ENCODE measurements at regions not wholly inside any gene's neighbourhood (a gene's known extent, or its start where the extent isn't known, plus 50 kb on each side); places are given as distances from the start of the nearest gene placed in this dataset.
"Not testable (repeated sequence)": the region's sequence is repeated elsewhere in the genome, so short reads cannot be mapped to it uniquely, and the experiment has no call there.

- Histone ChIP-seq H3K4me1 (ENCODE audit: insufficient read depth, low read length) (no peaks in the 10 kb centered on the region), H3K9ac (ENCODE audit: low read depth, low read length) (no peak overlapping the region), H3K36me3 (ENCODE audit: insufficient read depth, low read length) (no peaks in the 10 kb centered on the region), H3K9me3 (ENCODE audit: control insufficient read depth, insufficient read depth, low read length) (no peaks in the 10 kb centered on the region)
Measured at GRCh38 chr1:213491468-213491867, 440.4 kb downstream of the RPS6KC1 start.

- no peaks in the 10 kb centered on the region for H3K36me3 ChIP-seq (ENCODE audit: insufficient read depth, low read length)
- no peak overlapping the region for H3K9ac ChIP-seq (ENCODE audit: low read depth, low read length)
- no peaks in the 10 kb centered on the region for H3K4me1 ChIP-seq (ENCODE audit: insufficient read depth, low read length)
- H3K9me3 ChIP-seq (ENCODE audit: control insufficient read depth, insufficient read depth, low read length): no peaks in the 10 kb centered on the region
Measured at GRCh38 chr1:213492161-213493041, 441.4 kb downstream of the RPS6KC1 start.

DNA sequence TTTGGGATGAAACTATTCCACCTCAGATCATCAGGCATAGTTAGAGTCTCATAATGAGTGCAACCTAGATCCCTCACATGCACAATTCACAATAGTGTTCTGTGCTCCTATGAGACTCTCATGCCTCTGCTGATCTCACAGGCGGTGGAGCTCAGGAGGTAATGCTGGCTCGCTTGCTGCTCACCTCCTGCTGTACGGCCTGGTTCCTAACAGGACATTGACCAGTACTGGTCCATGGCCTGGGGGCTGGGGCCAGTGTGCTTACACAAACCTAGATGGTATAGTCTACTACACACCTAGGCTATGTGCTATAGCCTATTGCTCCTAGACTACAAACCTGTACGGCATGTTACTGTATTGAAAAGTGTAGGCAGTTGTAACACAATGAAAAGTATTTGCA lies 448.4 kb downstream of the RPS6KC1 start:
- Histone ChIP-seq H3K4me1 (ENCODE audit: insufficient read depth, low read length) (no peaks in the 10 kb centered on the region), H3K9me3 (ENCODE audit: control insufficient read depth, insufficient read depth, low read length) (0 out of 2 replicates have a peak, but pooled peaks cover 3% of the 10 kb centered on the region), H3K36me3 (ENCODE audit: insufficient read depth, low read length) (no peaks in the 10 kb centered on the region), H3K9ac (ENCODE audit: low read depth, low read length) (no peak overlapping the region)

DNA sequence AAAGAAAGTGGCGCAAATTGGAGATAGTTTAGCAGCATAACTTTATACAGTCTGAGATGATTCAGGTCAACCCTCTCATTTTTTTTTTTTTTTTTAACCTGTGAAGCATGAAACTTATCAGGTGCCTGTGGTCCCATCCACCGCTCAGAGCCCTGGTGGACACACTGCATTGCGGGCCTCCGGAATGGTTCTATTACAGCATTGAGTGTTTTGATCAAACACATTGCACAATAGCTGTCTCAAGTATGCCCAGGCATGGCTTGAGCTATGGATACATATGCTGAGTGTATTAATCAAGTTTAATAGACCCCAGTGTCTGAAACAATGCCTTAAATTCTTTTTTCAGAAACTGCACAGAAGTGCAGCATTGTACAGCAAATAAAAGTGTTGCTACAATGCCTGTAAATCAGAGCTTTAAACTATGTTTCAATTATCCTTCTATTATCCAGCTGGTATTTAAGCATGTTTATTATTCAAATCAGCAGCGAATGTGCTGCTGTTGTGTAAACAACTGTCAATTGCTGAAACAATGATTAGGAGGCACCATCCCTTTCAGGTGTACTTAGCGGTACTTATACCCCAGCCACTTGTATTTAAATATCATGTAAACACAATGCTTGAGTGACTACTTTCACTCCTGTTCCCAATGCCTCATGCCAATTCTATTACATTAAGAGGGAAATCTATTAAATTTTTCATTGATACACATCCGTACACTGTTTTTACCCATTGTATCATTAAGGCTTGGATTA lies 456.6 kb downstream of the RPS6KC1 start:
- peaks cover 12% of the 10 kb centered on the region; the same call in 1 of the 2 replicates for H3K4me1 ChIP-seq (ENCODE audit: insufficient read depth, low read length)
- H3K36me3 ChIP-seq (ENCODE audit: insufficient read depth, low read length): no peaks in the 10 kb centered on the region
- 0 out of 2 replicates have a peak, but pooled peaks cover 3% of the 10 kb centered on the region for H3K9me3 ChIP-seq (ENCODE audit: control insufficient read depth, insufficient read depth, low read length)
- no peak overlapping the region for H3K9ac ChIP-seq (ENCODE audit: low read depth, low read length)

DNA sequence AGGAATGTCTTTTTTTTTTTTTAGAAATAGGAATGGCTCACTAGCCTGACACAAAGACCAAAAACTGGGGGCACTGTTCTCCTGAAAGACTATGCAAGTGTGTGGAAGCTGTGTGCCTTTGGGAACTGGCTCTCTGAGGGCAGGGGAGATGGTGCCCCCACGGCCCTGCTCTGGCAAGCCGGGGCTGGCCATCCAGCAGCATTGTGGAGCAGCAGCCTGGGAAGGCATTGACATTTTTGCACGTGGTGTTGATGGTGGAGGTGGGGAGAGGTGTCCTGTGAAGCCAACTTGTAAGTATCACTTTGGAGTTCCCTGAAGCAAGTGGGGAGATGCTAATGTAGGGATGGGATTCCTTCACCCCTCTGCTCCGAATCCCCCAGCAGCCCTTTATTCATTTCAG lies 460.1 kb downstream of the RPS6KC1 start:
- no peaks in the 10 kb centered on the region for H3K9me3 ChIP-seq (ENCODE audit: control insufficient read depth, insufficient read depth, low read length)

DNA sequence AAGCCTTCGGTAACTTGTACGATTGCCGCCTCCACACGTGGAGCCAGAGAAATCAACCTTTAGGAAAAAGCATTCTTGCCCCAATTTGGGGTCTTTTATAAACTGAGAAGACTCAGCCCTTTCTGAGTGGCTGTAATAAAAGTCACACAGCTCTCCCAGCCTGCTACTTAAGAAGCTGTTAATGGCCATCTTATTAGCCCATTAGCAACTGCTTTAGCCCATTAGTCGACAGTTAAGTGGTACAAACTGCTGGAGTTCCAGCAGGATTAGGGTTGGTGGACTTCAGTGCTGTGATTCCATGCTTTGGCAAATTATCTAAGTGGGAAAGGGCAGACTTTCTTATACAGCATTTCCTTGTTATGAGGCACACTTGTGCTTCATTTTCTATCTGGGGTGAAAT lies 461.3 kb downstream of the RPS6KC1 start:
- peaks cover 9% of the 10 kb centered on the region; the same call in 1 of the 2 replicates for H3K4me1 ChIP-seq (ENCODE audit: insufficient read depth, low read length)
- no peaks in the 10 kb centered on the region for H3K36me3 ChIP-seq (ENCODE audit: insufficient read depth, low read length)
- H3K9me3 ChIP-seq (ENCODE audit: control insufficient read depth, insufficient read depth, low read length): no peaks in the 10 kb centered on the region
- no peak overlapping the region for H3K9ac ChIP-seq (ENCODE audit: low read depth, low read length)

More for the DNA sequence above, 460.1 kb downstream of the RPS6KC1 start:
- Histone ChIP-seq H3K4me1 (ENCODE audit: insufficient read depth, low read length) (peaks cover 12% of the 10 kb centered on the region; the same call in 1 of the 2 replicates), H3K9ac (ENCODE audit: low read depth, low read length) (no peak overlapping the region), H3K36me3 (ENCODE audit: insufficient read depth, low read length) (no peaks in the 10 kb centered on the region)

DNA sequence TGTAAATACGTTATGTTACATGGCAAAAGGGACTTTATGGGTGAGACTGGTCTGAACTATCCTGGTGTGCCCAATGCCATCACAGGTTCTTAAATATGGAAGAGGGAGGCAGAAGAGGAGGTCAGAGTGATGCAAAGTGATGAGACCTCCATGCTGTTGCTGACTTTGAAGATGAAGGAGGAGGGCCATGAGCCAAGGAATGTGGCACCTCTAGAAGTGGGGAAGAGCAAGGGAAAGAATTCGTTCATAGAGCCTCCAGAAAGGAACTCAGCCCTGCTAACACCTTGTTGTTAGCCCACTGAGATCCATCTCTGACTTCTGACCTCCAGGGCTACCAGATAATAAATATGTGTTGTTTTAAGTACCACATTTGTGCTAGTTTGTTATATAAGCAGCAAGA lies 462.0 kb downstream of the RPS6KC1 start:
- Histone ChIP-seq H3K9me3 (ENCODE audit: control insufficient read depth, insufficient read depth, low read length) (no peaks in the 10 kb centered on the region), H3K36me3 (ENCODE audit: insufficient read depth, low read length) (no peaks in the 10 kb centered on the region), H3K9ac (ENCODE audit: low read depth, low read length) (no peak overlapping the region), H3K4me1 (ENCODE audit: insufficient read depth, low read length) (peaks cover 5% of the 10 kb centered on the region; the same call in 1 of the 2 replicates)

GRCh38 chr1:213514408-213515179 lies 463.6 kb downstream of the RPS6KC1 start:
- not testable (repeated sequence) for H3K36me3 ChIP-seq (ENCODE audit: insufficient read depth, low read length); H3K9ac ChIP-seq (ENCODE audit: low read depth, low read length); H3K9me3 ChIP-seq (ENCODE audit: control insufficient read depth, insufficient read depth, low read length); H3K4me1 ChIP-seq (ENCODE audit: insufficient read depth, low read length)

DNA sequence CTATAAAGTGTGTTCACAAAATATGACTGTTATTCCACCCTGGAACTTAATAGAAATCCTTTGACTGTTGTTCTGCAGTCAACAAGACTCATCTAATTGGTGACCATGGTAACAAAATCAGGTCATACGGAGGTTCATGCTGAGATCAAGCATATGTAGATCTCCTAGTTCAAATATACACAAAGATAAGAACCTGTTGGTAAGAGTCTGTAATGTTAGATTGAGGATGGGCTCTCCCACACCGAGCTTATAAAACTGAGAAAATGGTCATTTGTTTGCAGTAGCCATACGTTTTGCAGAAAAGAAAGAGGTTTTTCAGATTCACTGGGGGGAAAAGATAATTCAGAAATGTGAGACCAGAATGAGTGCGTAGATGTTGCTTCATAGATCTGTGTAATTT lies 468.1 kb downstream of the RPS6KC1 start:
- Histone ChIP-seq H3K9ac (ENCODE audit: low read depth, low read length) (no peak overlapping the region), H3K9me3 (ENCODE audit: control insufficient read depth, insufficient read depth, low read length) (no peaks in the 10 kb centered on the region; the same call in 1 of the 2 replicates), H3K36me3 (ENCODE audit: insufficient read depth, low read length) (no peaks in the 10 kb centered on the region), H3K4me1 (ENCODE audit: insufficient read depth, low read length) (no peaks in the 10 kb centered on the region)

DNA sequence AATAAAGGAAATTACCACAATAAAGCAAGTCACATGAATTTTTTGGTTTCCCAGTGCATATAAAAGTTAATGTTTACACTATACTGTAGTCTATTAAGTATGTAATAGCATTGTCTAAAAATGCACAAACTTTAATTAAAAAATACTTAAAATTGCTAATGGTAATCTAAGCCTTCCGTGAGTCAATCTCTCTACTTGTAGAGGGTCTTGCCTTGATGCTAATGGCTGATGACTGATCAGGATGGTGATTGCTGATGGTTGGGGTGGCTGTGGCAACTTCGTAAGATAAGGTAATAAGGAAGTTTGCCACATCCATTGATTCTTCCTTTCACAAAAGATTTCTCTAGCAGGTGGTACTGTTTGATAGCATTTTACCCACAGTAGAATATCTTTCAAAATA lies 466.6 kb upstream of the PROX1 start:
- no peaks in the 10 kb centered on the region for H3K4me1 ChIP-seq (ENCODE audit: insufficient read depth, low read length)
- H3K9ac ChIP-seq (ENCODE audit: low read depth, low read length): no peak overlapping the region
- no peaks in the 10 kb centered on the region for H3K36me3 ChIP-seq (ENCODE audit: insufficient read depth, low read length)
- H3K9me3 ChIP-seq (ENCODE audit: control insufficient read depth, insufficient read depth, low read length): no peaks in the 10 kb centered on the region; the same call in 1 of the 2 replicates

DNA sequence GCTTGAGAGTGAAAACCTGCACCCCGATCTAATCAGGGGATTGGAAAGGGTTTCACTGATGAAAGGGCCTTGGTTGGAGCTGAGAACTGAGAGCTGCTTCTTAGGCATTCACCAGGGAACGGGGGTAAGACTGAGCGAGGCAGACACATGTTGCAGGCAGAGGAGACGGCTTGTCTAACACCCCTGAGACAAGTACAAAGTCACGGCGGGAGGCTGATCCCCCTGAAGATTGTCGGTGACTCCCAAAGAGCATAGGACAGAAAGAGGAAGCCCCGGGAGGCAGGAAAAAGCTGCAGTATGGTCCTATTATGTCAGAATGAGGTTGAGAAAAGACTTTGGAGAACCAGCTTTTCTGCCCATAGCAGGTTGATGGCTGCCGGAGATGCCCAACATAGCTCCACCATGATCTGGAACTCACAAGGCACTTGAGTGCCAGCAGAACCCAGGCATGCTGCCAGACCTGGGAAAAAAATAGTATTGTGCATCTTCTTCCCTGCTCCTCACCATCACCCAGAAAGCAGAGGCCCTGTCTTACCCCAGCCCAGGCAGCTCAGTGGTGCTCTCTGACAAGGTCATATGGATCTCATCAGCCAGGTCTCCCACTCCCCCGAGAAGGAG lies 463.9 kb upstream of the PROX1 start:
- Histone ChIP-seq H3K9ac (ENCODE audit: low read depth, low read length) (no peak overlapping the region), H3K36me3 (ENCODE audit: insufficient read depth, low read length) (no peaks in the 10 kb centered on the region), H3K9me3 (ENCODE audit: control insufficient read depth, insufficient read depth, low read length) (no peaks in the 10 kb centered on the region; the same call in 1 of the 2 replicates), H3K4me1 (ENCODE audit: insufficient read depth, low read length) (no peaks in the 10 kb centered on the region)

- no peaks in the 10 kb centered on the region for H3K36me3 ChIP-seq (ENCODE audit: insufficient read depth, low read length)
- H3K4me1 ChIP-seq (ENCODE audit: insufficient read depth, low read length): peaks cover 3% of the 10 kb centered on the region; the same call in 1 of the 2 replicates
- H3K9me3 ChIP-seq (ENCODE audit: control insufficient read depth, insufficient read depth, low read length): no peaks in the 10 kb centered on the region; the same call in 1 of the 2 replicates
- no peak overlapping the region for H3K9ac ChIP-seq (ENCODE audit: low read depth, low read length)
Measured at GRCh38 chr1:213526306-213526705, 461.5 kb upstream of the PROX1 start.

DNA sequence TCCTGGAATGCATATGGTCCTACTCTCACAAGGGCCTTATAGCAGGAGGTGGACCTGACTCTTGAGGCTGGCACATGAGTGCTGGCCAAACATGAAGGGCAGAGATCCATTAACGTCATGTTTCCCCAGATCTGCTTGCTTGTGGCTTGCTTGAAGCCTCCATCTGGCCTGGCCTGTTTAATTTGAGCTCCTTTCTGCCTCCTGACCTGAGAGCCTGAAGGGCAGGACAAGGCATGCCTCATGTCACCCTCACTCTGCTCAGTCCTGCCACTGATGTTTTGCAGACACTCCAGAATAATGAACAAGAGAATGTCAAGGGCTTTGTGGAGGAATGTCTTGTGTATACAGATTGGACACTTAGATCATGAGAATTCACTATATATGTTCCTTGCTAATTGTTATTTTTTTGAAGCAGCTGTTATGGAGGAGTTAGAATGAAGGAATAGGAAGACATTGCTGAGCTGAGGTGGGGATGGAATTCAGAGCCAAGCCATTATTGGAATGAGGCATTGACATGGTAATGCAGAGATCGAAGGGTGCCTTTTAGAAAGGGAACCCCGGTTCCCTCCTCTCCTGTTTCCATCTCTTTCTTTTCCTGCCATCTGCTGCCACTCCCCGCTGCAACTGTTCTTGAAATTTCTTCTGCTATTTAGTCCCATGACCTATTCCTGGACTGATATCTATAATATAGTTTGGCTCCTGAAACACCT lies 457.0 kb upstream of the PROX1 start:
- Histone ChIP-seq H3K4me1 (ENCODE audit: insufficient read depth, low read length) (peaks cover 3% of the 10 kb centered on the region; the same call in 1 of the 2 replicates), H3K36me3 (ENCODE audit: insufficient read depth, low read length) (no peaks in the 10 kb centered on the region), H3K9ac (ENCODE audit: low read depth, low read length) (no peak overlapping the region), H3K9me3 (ENCODE audit: control insufficient read depth, insufficient read depth, low read length) (no peaks in the 10 kb centered on the region)
